ENCODE measurements at regions not wholly inside any gene's neighbourhood (a gene's known extent, or its start where the extent isn't known, plus 50 kb on each side); places are given as distances from the start of the nearest gene placed in this dataset.

- Histone ChIP-seq H3K27me3 (ENCODE audit: insufficient read depth, low read length) (no peaks in the 10 kb centered on the region), H2BK15ac (ENCODE audit: low read depth, low read length) (no peak overlapping the region), H3K79me1 (ENCODE audit: insufficient read depth, low read depth, low read length, poor library complexity, severe bottlenecking) (no peaks in the 10 kb centered on the region), H2BK12ac (ENCODE audit: insufficient read length, low read depth, low read length) (no peak overlapping the region), H4K20me1 (ENCODE audit: control insufficient read depth, insufficient read depth, insufficient read length) (no peaks in the 10 kb centered on the region), H2BK20ac (ENCODE audit: low read depth, low read length, poor library complexity, severe bottlenecking) (no peak overlapping the region), H3K4me1 (ENCODE audit: insufficient read depth, low read length) (no peaks in the 10 kb centered on the region), H3K4ac (ENCODE audit: low read depth, low read length) (no peak overlapping the region), H3K18ac (ENCODE audit: insufficient read length, low read depth, low read length) (no peak overlapping the region), H3K9me3 (ENCODE audit: control insufficient read depth, low read depth, low read length) (no peaks in the 10 kb centered on the region), H3K9ac (ENCODE audit: extremely low read depth, insufficient read length, low read length) (no peak overlapping the region), H3T11ph (ENCODE audit: low read length) (no peak overlapping the region), H3K4me2 (ENCODE audit: insufficient read depth, insufficient read length, low read length) (no peak overlapping the region), H3K79me2 (ENCODE audit: insufficient read depth, low read length) (no peaks in the 10 kb centered on the region), H3K27ac (ENCODE audit: insufficient read length, low read depth, low read length) (no peak overlapping the region), H2BK120ac (ENCODE audit: low read depth, low read length, poor library complexity, severe bottlenecking) (no peak overlapping the region), H3K14ac (ENCODE audit: insufficient read depth, low read length) (no peak overlapping the region), H4K5ac (ENCODE audit: insufficient read length, low read depth, low read length) (no peak overlapping the region), H2BK5ac (ENCODE audit: insufficient read length, low read length) (no peak overlapping the region), H4K91ac (ENCODE audit: insufficient read length, low read depth, low read length) (no peak overlapping the region), H3K23ac (ENCODE audit: insufficient read length, low read depth, low read length) (no peak overlapping the region), H2AFZ (ENCODE audit: low read length) (no peak overlapping the region), H4K8ac (replicated peaks; ENCODE audit: insufficient read length, low read depth, low read length) (no peak overlapping the region), H3K23me2 (ENCODE audit: insufficient read length, low read depth, low read length, poor library complexity, severe bottlenecking) (no peaks in the 10 kb centered on the region), H2AK5ac (ENCODE audit: insufficient read length, low read length) (no peak overlapping the region), H3K56ac (ENCODE audit: insufficient read length, low read depth, low read length) (no peak overlapping the region)
- TF ChIP-seq, protein P1, sequence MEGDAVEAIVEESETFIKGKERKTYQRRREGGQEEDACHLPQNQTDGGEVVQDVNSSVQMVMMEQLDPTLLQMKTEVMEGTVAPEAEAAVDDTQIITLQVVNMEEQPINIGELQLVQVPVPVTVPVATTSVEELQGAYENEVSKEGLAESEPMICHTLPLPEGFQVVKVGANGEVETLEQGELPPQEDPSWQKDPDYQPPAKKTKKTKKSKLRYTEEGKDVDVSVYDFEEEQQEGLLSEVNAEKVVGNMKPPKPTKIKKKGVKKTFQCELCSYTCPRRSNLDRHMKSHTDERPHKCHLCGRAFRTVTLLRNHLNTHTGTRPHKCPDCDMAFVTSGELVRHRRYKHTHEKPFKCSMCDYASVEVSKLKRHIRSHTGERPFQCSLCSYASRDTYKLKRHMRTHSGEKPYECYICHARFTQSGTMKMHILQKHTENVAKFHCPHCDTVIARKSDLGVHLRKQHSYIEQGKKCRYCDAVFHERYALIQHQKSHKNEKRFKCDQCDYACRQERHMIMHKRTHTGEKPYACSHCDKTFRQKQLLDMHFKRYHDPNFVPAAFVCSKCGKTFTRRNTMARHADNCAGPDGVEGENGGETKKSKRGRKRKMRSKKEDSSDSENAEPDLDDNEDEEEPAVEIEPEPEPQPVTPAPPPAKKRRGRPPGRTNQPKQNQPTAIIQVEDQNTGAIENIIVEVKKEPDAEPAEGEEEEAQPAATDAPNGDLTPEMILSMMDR (conservative IDR thresholded peaks at IDR 0.05) = no peak
- no peak for DNase-seq
- H3K4me3 Mint-ChIP-seq = no peak overlapping the region
- H3K9me3 Mint-ChIP-seq = no peaks in the 10 kb centered on the region; a peak in 1 of 5 replicates
- H3K27me3 Mint-ChIP-seq (ENCODE audit: low read depth) = no peaks in the 10 kb centered on the region
- H3K27ac Mint-ChIP-seq = no peak overlapping the region
- no peaks in the 10 kb centered on the region for H3K4me1 Mint-ChIP-seq
- H3K36me3 Mint-ChIP-seq (ENCODE audit: insufficient read depth in 1 of 3, low read depth in 3 of 3) = no peaks in the 10 kb centered on the region
- WGBS (ENCODE audit: extremely low coverage, insufficient read length, low lambda C conversion rate) = no CpG with 5 or more reads among the region's 4 CpGs
Observed at GRCh38 chr2:133871545-133872209, 303.4 kb upstream of the NCKAP5 start.
